Hepatocyte (in vitro differentiated cells): ENCODE measurements at regions not wholly inside any gene's neighbourhood (a gene's known extent, or its start where the extent isn't known, plus 50 kb on each side); places are given as distances from the start of the nearest gene placed in this dataset.
A peak's percentile ranks its signal among the peaks of the same experiment; 100 is the strongest.

Experiments
- DNase-seq: peaks from one replicate; pipeline ENCODE4 v3.0.0-alpha.2; 2016; ENCODE audit warnings: low spot score
- H2AFZ ChIP-seq: fragments of 200-600 bp; sonication (generic); 2 replicates; pipeline ENCODE4 v1.6.0; 2016; ENCODE audit warnings: antibody characterized with exemption, mild to moderate bottlenecking
- H3K27ac ChIP-seq: fragments of 200-600 bp; sonication (generic); 2 replicates; pipeline ENCODE4 v1.5.1; 2016; ENCODE audit warnings: mild to moderate bottlenecking
- H3K27me3 ChIP-seq: fragments of 200-600 bp; sonication (generic); 2 replicates; pipeline ENCODE4 v1.6.1; 2016
- H3K36me3 ChIP-seq: fragments of 200-600 bp; sonication (generic); replicated peaks from 2 replicates; pipeline ENCODE4 v1.5.1; 2016; ENCODE audit warnings: low read depth; ENCODE audit not compliant: insufficient read depth
- H3K4me1 ChIP-seq: fragments of 200-600 bp; sonication (generic); 2 replicates; pipeline ENCODE4 v1.5.1; 2016; ENCODE audit warnings: mild to moderate bottlenecking, moderate library complexity; ENCODE audit not compliant: insufficient read depth
- H3K4me2 ChIP-seq: fragments of 200-600 bp; sonication (generic); 2 replicates; pipeline ENCODE4 v1.6.0; 2016
- H3K4me3 ChIP-seq: fragments of 200-600 bp; sonication (generic); 2 replicates; pipeline ENCODE4 v1.5.1; 2016; ENCODE audit warnings: mild to moderate bottlenecking
- H3K79me2 ChIP-seq: fragments of 200-600 bp; sonication (generic); 2 replicates; pipeline ENCODE4 v1.6.0; 2017; ENCODE audit warnings: mild to moderate bottlenecking
- H3K9me2 ChIP-seq: fragments of 200-600 bp; sonication (generic); replicated peaks from 2 replicates; pipeline ENCODE4 v1.6.0; 2017; ENCODE audit warnings: mild to moderate bottlenecking; ENCODE audit not compliant: insufficient read depth
- H3K9me3 ChIP-seq: fragments of 200-600 bp; sonication (generic); 2 replicates; pipeline ENCODE4 v1.5.1; 2016; ENCODE audit warnings: low read depth, mild to moderate bottlenecking
- H4K20me1 ChIP-seq: fragments of 200-600 bp; sonication (generic); 2 replicates; pipeline ENCODE4 v1.6.0; 2016; ENCODE audit warnings: mild to moderate bottlenecking; ENCODE audit not compliant: insufficient read depth, poor library complexity, severe bottlenecking
- EZH2 ChIP-seq: fragments of 200-600 bp; sonication (generic); IDR thresholded peaks from 2 replicates; pipeline ENCODE4 v1.6.1; 2016; ENCODE audit warnings: antibody characterized with exemption, mild to moderate bottlenecking, borderline replicate concordance
- EZH2phosphoT487 ChIP-seq: fragments of 200-600 bp; sonication (generic); IDR thresholded peaks from one replicate; pipeline ENCODE4 v1.6.1; 2018; ENCODE audit warnings: antibody characterized with exemption, mild to moderate bottlenecking, low read depth, moderate library complexity; ENCODE audit not compliant: unreplicated experiment, severe bottlenecking
- WGBS: methylation state at CpG from one replicate; pipeline ENCODE4 v1.1.6; 2016; ENCODE audit warnings: low lambda C conversion rate; ENCODE audit errors: missing lambda C conversion rate; 5-methylcytosine and 5-hydroxymethylcytosine counted together
- TF ChIP-seq, protein P1 (sequence below): fragments of 200-600 bp; sonication (generic); IDR thresholded peaks from 2 replicates; pipeline ENCODE4 v1.5.1; 2016; ENCODE audit warnings: antibody characterized with exemption, mild to moderate bottlenecking; ENCODE audit not compliant: poor library complexity

DNA sequence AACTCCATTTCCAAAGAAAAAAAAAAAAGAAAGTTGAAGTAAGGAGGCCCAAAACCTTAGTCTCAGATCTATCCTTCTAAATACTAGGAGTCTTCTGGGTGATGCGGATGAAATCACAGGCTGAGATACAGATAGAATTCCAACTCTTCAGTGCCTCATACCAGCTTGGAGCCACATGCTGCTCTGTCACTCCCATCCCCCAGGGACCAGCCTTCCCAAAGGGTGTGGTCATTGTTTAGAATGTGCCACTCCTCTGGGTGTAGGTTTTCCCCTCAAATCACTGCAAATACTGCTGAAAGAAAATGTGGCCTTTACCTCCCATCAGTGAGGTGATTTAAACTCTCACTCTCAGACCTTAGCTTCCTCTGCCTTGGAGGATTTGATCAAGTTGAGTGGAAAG is 112.9 kb downstream of the CDC7 start:
- H3K4me3 ChIP-seq: no peak overlapping the region
- H4K20me1 ChIP-seq: no peaks in the 10 kb centered on the region
- H2AFZ ChIP-seq: no peak overlapping the region
- H3K4me1 ChIP-seq: peaks cover 23% of the 10 kb centered on the region
- no peaks in the 10 kb centered on the region for H3K36me3 ChIP-seq
- no peak for DNase-seq
- no peak overlapping the region for H3K4me2 ChIP-seq
- no peaks in the 10 kb centered on the region for H3K79me2 ChIP-seq
- no peaks in the 10 kb centered on the region for H3K9me3 ChIP-seq
- no peaks in the 10 kb centered on the region for H3K9me2 ChIP-seq
- 95% methylated on average over 1 of the region's 1 CpG for WGBS
- H3K27me3 ChIP-seq: no peaks in the 10 kb centered on the region
- no peak overlapping the region for H3K27ac ChIP-seq
- TF ChIP-seq EZH2 (no peak), EZH2phosphoT487 (no peak)
- TF ChIP-seq, protein P1, sequence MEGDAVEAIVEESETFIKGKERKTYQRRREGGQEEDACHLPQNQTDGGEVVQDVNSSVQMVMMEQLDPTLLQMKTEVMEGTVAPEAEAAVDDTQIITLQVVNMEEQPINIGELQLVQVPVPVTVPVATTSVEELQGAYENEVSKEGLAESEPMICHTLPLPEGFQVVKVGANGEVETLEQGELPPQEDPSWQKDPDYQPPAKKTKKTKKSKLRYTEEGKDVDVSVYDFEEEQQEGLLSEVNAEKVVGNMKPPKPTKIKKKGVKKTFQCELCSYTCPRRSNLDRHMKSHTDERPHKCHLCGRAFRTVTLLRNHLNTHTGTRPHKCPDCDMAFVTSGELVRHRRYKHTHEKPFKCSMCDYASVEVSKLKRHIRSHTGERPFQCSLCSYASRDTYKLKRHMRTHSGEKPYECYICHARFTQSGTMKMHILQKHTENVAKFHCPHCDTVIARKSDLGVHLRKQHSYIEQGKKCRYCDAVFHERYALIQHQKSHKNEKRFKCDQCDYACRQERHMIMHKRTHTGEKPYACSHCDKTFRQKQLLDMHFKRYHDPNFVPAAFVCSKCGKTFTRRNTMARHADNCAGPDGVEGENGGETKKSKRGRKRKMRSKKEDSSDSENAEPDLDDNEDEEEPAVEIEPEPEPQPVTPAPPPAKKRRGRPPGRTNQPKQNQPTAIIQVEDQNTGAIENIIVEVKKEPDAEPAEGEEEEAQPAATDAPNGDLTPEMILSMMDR: no peak

DNA sequence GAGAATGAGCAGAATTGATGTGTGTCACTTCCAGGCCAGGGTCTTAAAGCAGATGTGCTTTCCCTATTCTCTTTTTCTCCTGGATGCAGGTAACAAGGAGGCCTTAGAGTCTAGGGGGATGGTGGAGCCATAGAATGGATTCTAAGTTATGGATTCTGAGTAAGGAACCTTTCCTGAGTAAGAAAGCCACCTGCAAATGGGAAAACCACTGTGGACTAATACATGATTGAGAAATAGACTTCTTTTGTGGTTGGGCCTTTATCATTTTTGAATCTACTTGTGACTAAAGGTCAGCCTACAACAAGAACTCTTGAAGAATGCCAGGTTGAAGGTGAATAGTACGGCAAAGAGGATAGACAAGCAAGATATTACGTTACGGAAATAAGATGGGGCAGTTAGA is 116.1 kb downstream of the CDC7 start:
- Histone ChIP-seq H3K27ac (no peak overlapping the region), H3K9me2 (no peaks in the 10 kb centered on the region), H3K4me1 (peaks cover 11% of the 10 kb centered on the region), H3K4me2 (no peak overlapping the region), H2AFZ (no peak overlapping the region), H3K36me3 (no peaks in the 10 kb centered on the region), H3K4me3 (no peak overlapping the region), H4K20me1 (no peaks in the 10 kb centered on the region), H3K9me3 (no peaks in the 10 kb centered on the region), H3K79me2 (no peaks in the 10 kb centered on the region), H3K27me3 (no peaks in the 10 kb centered on the region)
- DNase-seq: no peak
- TF ChIP-seq EZH2 (no peak), EZH2phosphoT487 (no peak)
- TF ChIP-seq, protein P1: no peak
- WGBS: 91% methylated on average over 3 of the region's 3 CpGs

DNA sequence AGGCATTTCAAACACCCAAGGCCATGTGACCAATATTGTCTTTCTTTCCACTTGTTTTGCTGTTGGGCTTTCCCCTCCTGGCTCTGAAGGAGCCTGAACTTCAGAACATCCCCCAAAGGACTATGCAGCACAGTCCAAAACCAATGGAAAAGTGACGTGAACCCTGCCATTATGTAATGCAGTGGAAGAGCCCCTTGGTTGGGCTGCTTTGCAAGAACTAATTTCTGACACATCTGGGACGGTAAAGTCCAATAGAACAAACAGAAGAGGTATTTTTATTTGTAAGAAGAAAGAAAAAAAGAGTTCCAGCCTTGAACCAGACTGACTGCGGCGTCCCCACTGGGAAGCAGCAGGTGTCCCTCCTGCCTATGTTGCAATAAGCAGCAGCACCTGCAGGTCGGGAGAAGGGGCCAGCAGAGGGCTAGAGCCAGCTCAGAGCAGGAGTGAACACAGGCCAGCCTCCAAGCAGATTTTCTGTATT is 116.7 kb downstream of the CDC7 start:
- no peaks in the 10 kb centered on the region for H3K9me3 ChIP-seq
- H3K27ac ChIP-seq: no peak overlapping the region
- no peak overlapping the region for H3K4me2 ChIP-seq
- TF ChIP-seq, protein P1: peak; percentile 45
- no peak for TF ChIP-seq EZH2phosphoT487
- DNase-seq: peak; percentile 74
- H3K79me2 ChIP-seq: no peaks in the 10 kb centered on the region
- H2AFZ ChIP-seq: no peak overlapping the region
- H3K4me3 ChIP-seq: no peak overlapping the region
- no peaks in the 10 kb centered on the region for H3K36me3 ChIP-seq
- no peaks in the 10 kb centered on the region for H3K27me3 ChIP-seq
- no peaks in the 10 kb centered on the region for H3K9me2 ChIP-seq
- no peaks in the 10 kb centered on the region for H4K20me1 ChIP-seq
- H3K4me1 ChIP-seq: peaks cover 8% of the 10 kb centered on the region
- 37% methylated on average over 5 of the region's 5 CpGs for WGBS

DNA sequence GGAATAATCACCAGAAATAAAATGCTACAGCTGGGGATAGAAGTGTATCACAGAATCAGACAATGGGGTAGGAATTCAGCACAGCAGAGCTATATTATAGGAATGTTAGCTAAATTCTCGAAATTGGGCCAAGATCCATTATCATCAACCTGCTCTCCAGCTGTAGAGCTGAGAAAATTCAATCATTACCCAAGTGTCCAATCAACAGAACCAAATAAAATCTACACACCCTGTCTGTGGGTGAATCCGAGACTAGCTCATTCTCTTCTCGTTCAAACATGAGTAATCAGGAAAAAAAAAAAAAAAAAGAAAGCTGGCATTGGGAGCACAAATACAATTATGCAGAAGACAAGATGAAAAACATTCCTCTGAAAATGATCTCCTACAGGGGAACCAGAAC is 119.2 kb downstream of the CDC7 start:
- 86% methylated on average over 3 of the region's 3 CpGs for WGBS
- Histone ChIP-seq H3K27ac (no peak overlapping the region), H4K20me1 (no peaks in the 10 kb centered on the region), H2AFZ (no peak overlapping the region), H3K9me3 (no peaks in the 10 kb centered on the region), H3K27me3 (no peaks in the 10 kb centered on the region), H3K4me1 (peaks cover 8% of the 10 kb centered on the region), H3K79me2 (no peaks in the 10 kb centered on the region), H3K4me3 (no peak overlapping the region), H3K4me2 (no peak overlapping the region), H3K36me3 (no peaks in the 10 kb centered on the region), H3K9me2 (no peaks in the 10 kb centered on the region)
- TF ChIP-seq EZH2phosphoT487: no peak
- no peak for TF ChIP-seq EZH2
- TF ChIP-seq, protein P1: no peak
- DNase-seq: no peak
